ENCODE measurements at regions not wholly inside any gene's neighbourhood (a gene's known extent, or its start where the extent isn't known, plus 50 kb on each side); places are given as distances from the start of the nearest gene placed in this dataset.
"Not testable (repeated sequence)": the region's sequence is repeated elsewhere in the genome, so short reads cannot be mapped to it uniquely, and the experiment has no call there.

GRCh38 chr17:21767162-21768156, 75.1 kb downstream of the KCNJ18 start:
- DNase-seq (ENCODE audit: low read depth, low spot score); H3K4me1 ChIP-seq (ENCODE audit: control insufficient read depth, insufficient read depth, low read length); H3K27ac ChIP-seq (ENCODE audit: low read length); in situ Hi-C loops (cut with HindIII; ENCODE audit: low pct_unique_long_range_greater_than_20kb, low sequenced_read_pairs); H3K9me3 ChIP-seq (ENCODE audit: control insufficient read depth, insufficient read depth, low read depth, low read length); H3K4me3 ChIP-seq (ENCODE audit: low read depth in 2 of 2, low read length in 2 of 2); H3K27me3 ChIP-seq (ENCODE audit: control insufficient read depth, insufficient read depth, low read length); CTCF ChIA-PET; H3K36me3 ChIP-seq (ENCODE audit: control insufficient read depth, insufficient read depth, low read length); ATAC-seq; POLR2A ChIA-PET; BruUV-seq (replicated peaks); intact Hi-C loops (cut with micrococcal nuclease; ENCODE audit: unreplicated experiment): not testable (repeated sequence)

DNA sequence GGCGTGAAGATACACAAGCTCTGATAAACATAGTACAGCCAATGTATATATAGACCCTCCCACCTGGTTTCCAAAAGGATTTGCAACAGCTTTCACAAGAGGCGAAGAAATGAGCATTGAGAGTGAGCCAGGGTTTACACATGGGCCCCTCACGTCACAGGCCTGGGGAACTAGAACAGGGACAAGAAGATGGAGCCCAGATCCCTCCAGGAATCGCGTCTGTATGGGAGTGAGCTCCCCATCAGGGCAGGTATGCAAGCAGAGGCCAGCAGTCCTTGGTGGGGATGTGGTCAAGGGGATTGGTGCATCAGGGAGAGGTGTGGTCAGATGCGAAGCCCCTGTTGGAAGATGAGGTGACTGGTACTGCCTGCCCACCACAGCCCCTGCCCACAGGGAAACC, 75.9 kb downstream of the KCNJ18 start:
- DNase-seq (ENCODE audit: low read depth, low spot score); H3K4me1 ChIP-seq (ENCODE audit: control insufficient read depth, insufficient read depth, low read length); in situ Hi-C loops (cut with HindIII; ENCODE audit: low pct_unique_long_range_greater_than_20kb, low sequenced_read_pairs); CTCF ChIA-PET; H3K4me3 ChIP-seq (ENCODE audit: low read depth in 2 of 2, low read length in 2 of 2); H3K9me3 ChIP-seq (ENCODE audit: control insufficient read depth, insufficient read depth, low read depth, low read length); H3K27ac ChIP-seq (ENCODE audit: low read length); BruUV-seq (replicated peaks); H3K27me3 ChIP-seq (ENCODE audit: control insufficient read depth, insufficient read depth, low read length); ATAC-seq; H3K36me3 ChIP-seq (ENCODE audit: control insufficient read depth, insufficient read depth, low read length); intact Hi-C loops (cut with micrococcal nuclease; ENCODE audit: unreplicated experiment); POLR2A ChIA-PET: not testable (repeated sequence)

DNA sequence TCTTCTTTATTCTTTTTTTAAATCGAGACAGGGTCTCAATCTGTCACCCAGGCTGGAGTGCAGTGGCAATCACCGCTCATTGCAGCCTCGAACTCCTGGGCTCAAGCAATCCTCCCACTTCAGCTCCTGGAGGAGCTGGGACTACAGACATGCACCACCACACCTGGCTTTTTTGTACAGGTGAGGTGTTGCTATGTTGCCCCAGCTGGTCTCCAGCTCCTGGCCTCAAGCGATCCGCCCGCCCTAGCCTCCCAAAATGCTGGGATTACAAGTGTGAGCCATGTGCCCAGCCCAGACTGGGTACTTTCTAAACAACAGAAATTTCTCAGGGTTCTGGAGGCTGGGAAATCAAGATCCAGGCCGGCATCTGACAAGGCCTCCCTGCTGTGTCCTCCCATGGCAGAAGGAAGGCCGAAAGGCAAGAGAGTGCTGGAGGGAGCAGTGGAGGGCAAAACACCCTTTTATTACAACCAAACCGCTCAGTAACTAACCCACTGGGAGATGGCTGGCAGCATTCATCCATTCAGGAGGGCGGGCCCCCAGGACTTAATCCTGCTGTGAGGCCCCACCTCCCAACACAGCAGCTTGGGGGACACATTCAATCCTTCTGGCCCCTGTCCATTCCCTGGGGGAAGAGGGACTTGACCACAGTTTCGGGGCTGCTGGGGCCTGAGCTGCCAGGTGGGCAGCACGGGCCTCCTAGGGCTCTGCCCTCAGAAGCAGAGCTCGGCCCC, 76.6 kb downstream of the KCNJ18 start:
- in situ Hi-C loops (cut with HindIII; ENCODE audit: low pct_unique_long_range_greater_than_20kb, low sequenced_read_pairs); H3K4me1 ChIP-seq (ENCODE audit: control insufficient read depth, insufficient read depth, low read length); ATAC-seq; DNase-seq (ENCODE audit: low read depth, low spot score); POLR2A ChIA-PET; BruUV-seq (replicated peaks); intact Hi-C loops (cut with micrococcal nuclease; ENCODE audit: unreplicated experiment); H3K4me3 ChIP-seq (ENCODE audit: low read depth in 2 of 2, low read length in 2 of 2); H3K27ac ChIP-seq (ENCODE audit: low read length); H3K27me3 ChIP-seq (ENCODE audit: control insufficient read depth, insufficient read depth, low read length); CTCF ChIA-PET; H3K36me3 ChIP-seq (ENCODE audit: control insufficient read depth, insufficient read depth, low read length); H3K9me3 ChIP-seq (ENCODE audit: control insufficient read depth, insufficient read depth, low read depth, low read length): not testable (repeated sequence)

DNA sequence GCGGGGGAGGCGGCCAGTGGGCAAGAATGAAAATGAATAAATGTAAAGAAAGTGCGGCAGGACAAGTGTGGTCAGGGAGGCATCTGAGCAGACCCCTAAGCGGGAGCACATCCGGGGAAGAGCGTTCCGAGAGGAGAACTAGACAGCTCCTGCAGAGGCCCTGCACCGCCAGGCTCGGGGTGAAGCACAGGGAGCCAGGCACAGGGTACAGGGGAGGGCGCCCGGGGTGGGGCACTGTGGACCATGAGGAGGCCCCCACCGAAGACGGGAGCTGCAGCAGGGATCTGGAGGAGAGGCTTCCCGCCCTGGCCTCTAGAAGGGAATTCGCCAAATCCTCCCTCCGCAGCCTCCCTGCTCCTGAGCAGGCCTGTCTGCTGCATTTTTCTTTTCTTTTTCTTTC, 77.5 kb downstream of the KCNJ18 start:
- H3K27me3 ChIP-seq (ENCODE audit: control insufficient read depth, insufficient read depth, low read length); ATAC-seq; H3K4me3 ChIP-seq (ENCODE audit: low read depth in 2 of 2, low read length in 2 of 2); H3K9me3 ChIP-seq (ENCODE audit: control insufficient read depth, insufficient read depth, low read depth, low read length); H3K27ac ChIP-seq (ENCODE audit: low read length); in situ Hi-C loops (cut with HindIII; ENCODE audit: low pct_unique_long_range_greater_than_20kb, low sequenced_read_pairs); H3K36me3 ChIP-seq (ENCODE audit: control insufficient read depth, insufficient read depth, low read length); CTCF ChIA-PET; H3K4me1 ChIP-seq (ENCODE audit: control insufficient read depth, insufficient read depth, low read length); DNase-seq (ENCODE audit: low read depth, low spot score); BruUV-seq (replicated peaks); intact Hi-C loops (cut with micrococcal nuclease; ENCODE audit: unreplicated experiment); POLR2A ChIA-PET: not testable (repeated sequence)

- intact Hi-C loops (cut with micrococcal nuclease; ENCODE audit: unreplicated experiment); CTCF ChIA-PET; DNase-seq (ENCODE audit: low read depth, low spot score); H3K4me3 ChIP-seq (ENCODE audit: low read depth in 2 of 2, low read length in 2 of 2); H3K27me3 ChIP-seq (ENCODE audit: control insufficient read depth, insufficient read depth, low read length); H3K9me3 ChIP-seq (ENCODE audit: control insufficient read depth, insufficient read depth, low read depth, low read length); H3K36me3 ChIP-seq (ENCODE audit: control insufficient read depth, insufficient read depth, low read length); in situ Hi-C loops (cut with HindIII; ENCODE audit: low pct_unique_long_range_greater_than_20kb, low sequenced_read_pairs); BruUV-seq (replicated peaks); H3K27ac ChIP-seq (ENCODE audit: low read length); H3K4me1 ChIP-seq (ENCODE audit: control insufficient read depth, insufficient read depth, low read length); POLR2A ChIA-PET: not testable (repeated sequence)
- peak; percentile 92 for ATAC-seq
These were observed 78.4 kb downstream of the KCNJ18 start for GRCh38 chr17:21770466-21771446.

All from Panc1 (cell line).